Large intestine (tissue), 3 donors: ENCODE measurements at regions not wholly inside any gene's neighbourhood (a gene's known extent, or its start where the extent isn't known, plus 50 kb on each side); places are given as distances from the start of the nearest gene placed in this dataset.
A peak's percentile ranks its signal among the peaks of the same experiment; 100 is the strongest.
"Not testable (repeated sequence)": the region's sequence is repeated elsewhere in the genome, so short reads cannot be mapped to it uniquely, and the experiment has no call there.

Source experiments
- DNase-seq, 2 donors: peaks; one replicate each; pipeline versions ENCODE4 v3.0.0 to v3.0.0-alpha.2; 2013
- H3K27ac ChIP-seq: one replicate; pipeline ENCODE4 v1.5.1; 2013; ENCODE audit warnings: low read length
- H3K27me3 ChIP-seq: 2 replicates; pipeline ENCODE4 v1.6.1; 2013; ENCODE audit warnings: low read length; ENCODE audit not compliant: control insufficient read depth, insufficient read depth
- H3K36me3 ChIP-seq: 2 replicates; pipeline ENCODE4 v1.6.1; 2013; ENCODE audit warnings: low read length; ENCODE audit not compliant: control insufficient read depth, insufficient read depth
- H3K4me1 ChIP-seq: one replicate; pipeline ENCODE4 v1.6.1; 2013; ENCODE audit warnings: low read length; ENCODE audit not compliant: control insufficient read depth, insufficient read depth
- H3K4me3 ChIP-seq: one replicate; pipeline ENCODE4 v1.5.1; 2013; ENCODE audit warnings: low read length
- H3K9me3 ChIP-seq: one replicate; pipeline ENCODE4 v1.6.1; 2013; ENCODE audit warnings: mild to moderate bottlenecking, low read depth, low read length, moderate library complexity; ENCODE audit not compliant: control insufficient read depth
- WGBS: methylation state at CpG from one replicate; pipeline ENCODE4 v1.1.5; 2013; ENCODE audit warnings: low lambda C conversion rate; ENCODE audit not compliant: insufficient coverage; 5-methylcytosine and 5-hydroxymethylcytosine counted together

- Histone ChIP-seq H3K4me1 (no peaks in the 10 kb centered on the region), H3K9me3 (no peaks in the 10 kb centered on the region), H3K27ac (no peak overlapping the region), H3K27me3 (no peaks in the 10 kb centered on the region), H3K4me3 (no peak overlapping the region), H3K36me3 (no peaks in the 10 kb centered on the region)
- 52% methylated on average over 2 of the region's 3 CpGs for WGBS
- peak in 1 of 2 donors; percentile 4 for DNase-seq
Observed at GRCh38 chr10:36538953-36539586, 586.3 kb upstream of the ANKRD30A start.

DNA sequence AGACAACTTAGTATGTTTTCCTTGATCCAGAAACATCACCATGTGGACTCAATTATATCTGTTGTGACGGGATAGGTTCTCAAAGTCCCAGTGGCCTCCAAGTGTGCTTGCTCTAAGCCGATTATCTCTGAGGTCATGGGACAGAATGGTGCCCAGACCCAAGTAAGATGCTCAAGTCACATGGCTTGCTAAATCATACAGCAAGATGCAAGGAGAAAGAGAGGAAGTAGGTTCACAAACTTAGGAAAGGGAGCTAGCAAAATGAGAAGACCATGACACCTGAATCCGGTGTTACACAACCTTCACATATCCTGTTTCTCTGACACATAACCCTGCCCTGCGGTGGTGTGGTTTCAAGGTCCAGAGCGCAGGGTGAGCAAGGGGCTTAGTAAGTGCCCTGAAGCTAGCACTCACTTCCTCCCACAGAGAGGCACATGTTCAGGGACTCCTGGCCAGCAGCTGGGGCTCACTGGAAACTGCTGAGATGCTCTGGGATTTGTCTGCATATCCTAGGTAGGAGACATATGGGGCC lies 590.9 kb upstream of the ANKRD30A start:
- H3K9me3 ChIP-seq, result no peaks in the 10 kb centered on the region
- H3K4me3 ChIP-seq, result no peak overlapping the region
- H3K27me3 ChIP-seq, result no peaks in the 10 kb centered on the region
- WGBS, result no CpG with 5 or more reads among the region's 5 CpGs
- no peak overlapping the region for H3K27ac ChIP-seq
- no peaks in the 10 kb centered on the region for H3K4me1 ChIP-seq
- H3K36me3 ChIP-seq, result no peaks in the 10 kb centered on the region
- no peak for DNase-seq

DNA sequence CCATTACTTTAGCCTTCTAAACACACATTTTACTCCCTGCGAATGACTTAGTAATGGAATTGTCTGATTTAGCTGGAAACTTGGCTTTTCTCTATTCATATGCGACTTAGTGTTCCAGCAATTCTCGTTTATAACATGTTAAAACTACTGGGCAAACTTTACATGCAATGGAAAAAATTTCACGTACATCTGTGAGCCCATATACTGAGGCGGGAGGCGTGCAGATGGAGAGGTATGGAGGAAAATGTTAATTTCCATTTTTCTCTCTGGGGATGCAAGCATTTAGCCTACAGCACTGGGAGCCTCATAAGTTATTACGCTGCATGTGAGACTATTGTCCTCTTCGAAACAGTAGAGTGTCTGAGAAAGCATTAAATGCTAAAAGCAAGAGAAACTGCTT lies 591.5 kb upstream of the ANKRD30A start:
- no peaks in the 10 kb centered on the region for H3K36me3 ChIP-seq

DNA sequence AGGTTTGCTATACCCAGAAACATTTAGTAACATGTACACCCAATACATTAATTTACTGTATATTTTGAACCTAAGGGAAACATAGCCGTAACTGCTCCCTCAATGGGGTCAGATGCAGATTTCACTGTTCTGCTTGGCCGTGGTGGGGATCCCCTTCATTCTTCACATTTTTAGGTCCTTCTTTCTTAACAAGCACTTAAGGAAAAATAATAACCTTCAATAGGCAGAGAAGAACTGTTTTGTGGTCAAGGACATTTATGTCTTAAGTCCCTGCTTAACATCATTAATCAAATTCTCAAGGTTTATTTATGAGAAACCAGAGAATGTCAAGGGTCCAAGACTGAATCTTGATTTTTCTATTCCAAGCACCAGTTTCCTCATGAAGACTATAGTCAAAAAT lies 592.1 kb upstream of the ANKRD30A start:
- DNase-seq, result no peak
- no peaks in the 10 kb centered on the region for H3K9me3 ChIP-seq
- no peaks in the 10 kb centered on the region for H3K4me1 ChIP-seq
- H3K36me3 ChIP-seq, result no peaks in the 10 kb centered on the region
- no peak overlapping the region for H3K27ac ChIP-seq
- WGBS, result 100% methylated on average over 1 of the region's 2 CpGs
- H3K4me3 ChIP-seq, result no peak overlapping the region
- H3K27me3 ChIP-seq, result no peaks in the 10 kb centered on the region

More for the DNA sequence above, 591.5 kb upstream of the ANKRD30A start:
- WGBS, result 95% methylated on average over 4 of the region's 8 CpGs
- no peaks in the 10 kb centered on the region for H3K4me1 ChIP-seq
- no peaks in the 10 kb centered on the region for H3K27me3 ChIP-seq
- no peak overlapping the region for H3K4me3 ChIP-seq
- DNase-seq, result no peak
- H3K9me3 ChIP-seq, result no peaks in the 10 kb centered on the region
- no peak overlapping the region for H3K27ac ChIP-seq

DNA sequence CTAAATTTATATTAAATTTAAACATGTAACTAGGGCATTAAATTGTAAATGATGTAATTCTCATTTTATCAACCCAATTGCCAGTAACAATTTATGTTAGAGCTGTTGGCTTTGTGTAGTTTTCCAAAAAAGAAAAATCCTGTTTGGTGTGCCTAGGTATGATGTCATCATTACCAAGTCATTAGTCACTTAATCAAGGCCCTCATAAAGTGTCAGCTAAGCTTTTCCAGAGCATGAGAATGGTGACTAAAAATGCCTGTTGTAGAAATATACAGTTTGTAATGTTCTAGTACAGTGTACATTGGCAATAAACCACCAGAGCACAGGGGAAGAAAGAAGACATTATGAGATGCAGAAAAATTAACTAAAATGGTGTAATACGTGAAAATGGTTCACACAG lies 593.8 kb upstream of the ANKRD30A start:
- no peaks in the 10 kb centered on the region for H3K36me3 ChIP-seq
- no peaks in the 10 kb centered on the region for H3K27me3 ChIP-seq
- no peaks in the 10 kb centered on the region for H3K9me3 ChIP-seq
- no peak overlapping the region for H3K27ac ChIP-seq
- WGBS, result no CpG with 5 or more reads among the region's 1 CpG
- DNase-seq, result no peak
- no peak overlapping the region for H3K4me3 ChIP-seq
- no peaks in the 10 kb centered on the region for H3K4me1 ChIP-seq

DNA sequence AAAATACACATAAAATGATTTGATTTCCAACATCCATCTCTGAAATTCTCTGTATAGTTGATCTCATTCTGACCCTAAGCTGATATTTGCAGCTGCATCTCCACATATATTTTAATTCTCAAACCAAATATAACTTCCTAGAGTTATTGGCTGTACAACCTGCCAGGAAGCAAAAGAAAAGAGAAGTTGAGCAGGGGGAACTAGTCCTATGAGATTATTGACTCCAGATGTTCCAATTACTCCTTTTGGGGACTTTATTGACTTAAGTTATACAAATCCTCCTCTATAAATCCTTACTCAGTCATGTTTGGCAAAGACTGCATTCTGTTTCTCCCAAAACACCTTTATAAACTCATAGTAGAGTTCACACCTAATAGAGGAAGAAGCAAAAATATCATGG lies 599.4 kb upstream of the ANKRD30A start:
- Histone ChIP-seq H3K9me3 (peaks cover 3% of the 10 kb centered on the region), H3K27me3 (no peaks in the 10 kb centered on the region), H3K4me1 (no peaks in the 10 kb centered on the region), H3K4me3 (no peak overlapping the region), H3K36me3 (no peaks in the 10 kb centered on the region), H3K27ac (no peak overlapping the region)
- DNase-seq, result no peak

GRCh38 chr10:36524126-36524525 lies 601.3 kb upstream of the ANKRD30A start:
- not testable (repeated sequence) for H3K27ac ChIP-seq, H3K4me3 ChIP-seq, H3K27me3 ChIP-seq, DNase-seq, H3K9me3 ChIP-seq, H3K4me1 ChIP-seq, H3K36me3 ChIP-seq
- WGBS, result no CpG with 5 or more reads among the region's 21 CpGs

- H3K4me1 ChIP-seq, result no peaks in the 10 kb centered on the region
- peaks cover 3% of the 10 kb centered on the region for H3K9me3 ChIP-seq
- no peaks in the 10 kb centered on the region for H3K36me3 ChIP-seq
- H3K27me3 ChIP-seq, result no peaks in the 10 kb centered on the region
- H3K27ac ChIP-seq, result no peak overlapping the region
- H3K4me3 ChIP-seq, result no peak overlapping the region
- no peak for DNase-seq
- no CpG with 5 or more reads among the region's 1 CpG for WGBS
Observed at GRCh38 chr10:36519909-36520308, 605.5 kb upstream of the ANKRD30A start.

DNA sequence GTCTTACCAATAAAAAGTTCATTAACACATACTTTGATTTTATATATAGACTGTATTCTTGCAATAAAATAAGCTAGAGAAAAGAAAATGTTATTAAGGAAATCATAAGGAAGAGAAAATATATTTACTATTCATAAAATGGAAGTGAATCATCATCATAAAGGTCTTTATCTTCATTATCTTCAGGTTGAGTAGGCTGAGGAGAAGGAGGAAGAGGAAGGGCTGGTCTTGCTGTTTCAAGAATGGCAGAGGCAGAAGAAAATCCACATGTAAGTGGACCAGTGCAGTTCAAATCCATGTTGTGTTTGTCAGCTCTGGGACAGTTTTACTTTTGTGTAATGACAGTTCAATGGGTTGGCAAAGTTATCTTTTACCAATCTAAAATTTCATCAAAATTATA lies 609.1 kb upstream of the ANKRD30A start:
- no peak overlapping the region for H3K4me3 ChIP-seq
- H3K36me3 ChIP-seq, result no peaks in the 10 kb centered on the region
- DNase-seq, result no peak
- H3K4me1 ChIP-seq, result no peaks in the 10 kb centered on the region
- no peaks in the 10 kb centered on the region for H3K27me3 ChIP-seq
- H3K27ac ChIP-seq, result no peak overlapping the region
- H3K9me3 ChIP-seq, result no peaks in the 10 kb centered on the region

DNA sequence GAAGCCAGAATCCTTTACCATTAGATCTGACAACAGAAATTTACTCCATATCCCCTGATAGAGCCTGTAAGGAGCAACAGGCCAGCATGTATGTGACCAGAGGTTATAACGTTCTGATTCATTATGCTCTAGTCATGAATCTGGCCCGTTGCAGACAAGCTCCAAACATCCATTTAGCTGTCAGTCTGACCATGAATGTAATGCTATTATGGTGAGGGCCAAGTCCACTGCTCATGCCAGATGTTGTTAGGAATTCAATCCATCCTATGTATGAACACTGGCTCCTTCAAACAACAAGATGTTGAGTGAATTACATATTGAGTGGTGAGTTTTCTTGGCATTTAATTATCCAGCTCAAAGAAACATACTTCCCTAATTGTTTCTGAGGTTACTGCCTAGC lies 610.1 kb upstream of the ANKRD30A start:
- no peak overlapping the region for H3K4me3 ChIP-seq
- no peak for DNase-seq
- no CpG with 5 or more reads among the region's 2 CpGs for WGBS
- H3K27ac ChIP-seq, result no peak overlapping the region
- H3K4me1 ChIP-seq, result no peaks in the 10 kb centered on the region
- H3K36me3 ChIP-seq, result no peaks in the 10 kb centered on the region
- no peaks in the 10 kb centered on the region for H3K27me3 ChIP-seq
- no peaks in the 10 kb centered on the region for H3K9me3 ChIP-seq

DNA sequence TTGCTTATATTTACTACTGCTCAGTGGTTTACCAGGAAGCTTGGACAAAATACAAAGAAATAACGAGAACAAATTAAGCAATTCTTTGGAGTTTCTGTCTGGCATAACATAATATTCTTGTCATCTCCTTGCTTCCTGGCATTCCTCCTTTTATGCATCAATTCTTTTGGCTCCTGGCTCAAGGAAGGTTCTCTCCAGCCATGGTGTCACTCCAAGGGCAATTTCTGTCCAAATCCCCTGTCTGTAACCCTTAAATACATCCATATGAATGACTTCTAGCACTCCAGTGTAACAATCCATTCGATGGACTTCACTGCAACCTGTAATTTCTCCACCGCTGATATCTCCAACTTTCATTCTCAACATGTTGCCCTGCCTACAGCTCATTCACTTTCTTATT lies 617.7 kb upstream of the ANKRD30A start:
- Histone ChIP-seq H3K27me3 (no peaks in the 10 kb centered on the region), H3K4me3 (no peak overlapping the region), H3K9me3 (no peaks in the 10 kb centered on the region), H3K4me1 (no peaks in the 10 kb centered on the region), H3K27ac (no peak overlapping the region), H3K36me3 (no peaks in the 10 kb centered on the region)
- no peak for DNase-seq
- WGBS, result 100% methylated on average over 2 of the region's 3 CpGs
